Endothelial cell of umbilical vein (primary cell): ENCODE measurements at regions not wholly inside any gene's neighbourhood (a gene's known extent, or its start where the extent isn't known, plus 50 kb on each side); places are given as distances from the start of the nearest gene placed in this dataset.

Experiments used
- BruUV-seq: library from RNA; stranded (reverse); fragments of 400-500 nt; replicated peaks from 2 replicates; lab custom pipeline; 2021; lab: Mats Ljungman, UMichigan
- CTCF ChIA-PET: fragments of 300-600, 350-600 bp; sonication (Branson Sonifier 250); formaldehyde crosslinking; loops from one replicate; lab custom pipeline; 2021; ENCODE audit warnings: antibody characterized with exemption, inconsistent platforms; lab: Charles Lee
- POLR2A ChIA-PET: fragments of 300-600, 350-600 bp; sonication (Branson Sonifier 250); formaldehyde crosslinking; loops from one replicate; lab custom pipeline; 2021; ENCODE audit warnings: antibody characterized with exemption, inconsistent platforms; lab: Charles Lee
- DNase-seq: peaks from one replicate; pipeline ENCODE4 v3.0.0-alpha.2; 2011; ENCODE audit warnings: low read depth, low spot score
- FAIRE-seq: peaks from 2 replicates; lab custom pipeline; 2011; peaks lifted over from hg19 to GRCh38; lab: Jason Lieb, UNC
- H2AFZ ChIP-seq: 2 replicates; pipeline ENCODE4 v1.6.0; 2012; ENCODE audit warnings: low read depth, low read length, control low read depth, inconsistent platforms
- H3K27ac ChIP-seq: 2 replicates; pipeline ENCODE4 v1.5.1; 2011; ENCODE audit warnings: low read depth, mild to moderate bottlenecking, control low read depth, low read length, moderate library complexity; ENCODE audit not compliant: insufficient read depth
- H3K27me3 ChIP-seq, 2 experiments: 2 replicates each; pipeline versions ENCODE4 v1.6.0 to v1.6.1; 2011; ENCODE audit warnings: low read length in 2 of 2, mixed read lengths in 1 of 2; ENCODE audit not compliant: control insufficient read depth in 2 of 2, insufficient read depth in 2 of 2
- H3K36me3 ChIP-seq, 2 experiments: 2 replicates in 1 of 2; 3 replicates in 1 of 2; pipeline ENCODE4 v1.5.1; 2011; ENCODE audit warnings: low read length in 2 of 2, mild to moderate bottlenecking in 1 of 2, moderate library complexity in 1 of 2; ENCODE audit not compliant: control insufficient read depth in 2 of 2, insufficient read depth in 2 of 2; ENCODE audit errors: extremely low read depth in 1 of 2
- H3K4me1 ChIP-seq: 3 replicates; pipeline ENCODE4 v1.5.1; 2011; ENCODE audit warnings: mild to moderate bottlenecking, low read length; ENCODE audit not compliant: control insufficient read depth, insufficient read depth; ENCODE audit errors: extremely low read depth
- H3K4me2 ChIP-seq: 2 replicates; pipeline ENCODE4 v1.6.1; 2011; ENCODE audit warnings: low read length, control low read depth, mixed read lengths; ENCODE audit not compliant: insufficient read depth
- H3K4me3 ChIP-seq, 3 experiments: fragments of 200-600 bp in 1 of 3; sonication (generic), shearing (Covaris generic) in 1 of 3; replicated peaks in 1 of 3; 2 replicates each; pipeline ENCODE4 v1.5.1; 2011 to 2016; ENCODE audit warnings: control low read depth in 3 of 3, low read length in 3 of 3, mild to moderate bottlenecking in 2 of 3, inconsistent platforms in 1 of 3, low read depth in 1 of 3, moderate library complexity in 1 of 3; ENCODE audit not compliant: insufficient read depth in 1 of 3
- H3K79me2 ChIP-seq: 2 replicates; pipeline ENCODE4 v1.6.0; 2012; ENCODE audit warnings: low read length, inconsistent platforms; ENCODE audit not compliant: control insufficient read depth, insufficient read depth
- H3K9ac ChIP-seq: replicated peaks from 2 replicates; pipeline ENCODE3; 2011; ENCODE audit warnings: low read length, control low read depth; ENCODE audit not compliant: insufficient read depth; ENCODE audit errors: extremely low read depth
- H3K9me1 ChIP-seq: replicated peaks from 3 replicates; pipeline ENCODE4 v1.6.0; 2011; ENCODE audit warnings: mild to moderate bottlenecking, low read length; ENCODE audit not compliant: control insufficient read depth, insufficient read depth; ENCODE audit errors: extremely low read depth
- H3K9me3 ChIP-seq: replicated peaks from 2 replicates; pipeline ENCODE4 v1.5.1; 2012; ENCODE audit warnings: low read length, inconsistent platforms; ENCODE audit not compliant: control insufficient read depth, insufficient read depth
- H4K20me1 ChIP-seq: replicated peaks from 2 replicates; pipeline ENCODE3; 2011; ENCODE audit warnings: mild to moderate bottlenecking, low read length; ENCODE audit not compliant: control insufficient read depth, insufficient read depth; ENCODE audit errors: extremely low read depth
- CTCF ChIP-seq, 2 donors: IDR thresholded peaks; 1 replicate in 1 of 2; 2 replicates in 1 of 2; pipeline ENCODE4 v1.5.1; 2011; ENCODE audit warnings: low read length in 2 of 2, mild to moderate bottlenecking in 2 of 2, moderate library complexity in 2 of 2, control low read depth in 1 of 2, inconsistent platforms in 1 of 2, low read depth in 1 of 2; ENCODE audit not compliant: insufficient read depth in 1 of 2; ENCODE audit errors: extremely low read depth in 1 of 2
- EZH2 ChIP-seq: IDR thresholded peaks from 2 replicates; pipeline ENCODE4 v1.6.1; 2012; ENCODE audit warnings: borderline replicate concordance, low read depth, mild to moderate bottlenecking, moderate library complexity, low read length, inconsistent platforms; ENCODE audit not compliant: severe bottlenecking
- FOS ChIP-seq: IDR thresholded peaks from 2 replicates; pipeline ENCODE4 v1.6.1; 2011; ENCODE audit warnings: mild to moderate bottlenecking, low read length, moderate library complexity, borderline replicate concordance; ENCODE audit not compliant: insufficient read depth
- GATA2 ChIP-seq: IDR thresholded peaks from 2 replicates; pipeline ENCODE4 v1.7.0; 2011; ENCODE audit warnings: low read depth, mild to moderate bottlenecking, moderate library complexity, mixed read lengths, low read length; ENCODE audit not compliant: insufficient read length, insufficient read depth
- JUN ChIP-seq: IDR thresholded peaks from 2 replicates; pipeline ENCODE4 v1.6.1; 2011; ENCODE audit warnings: borderline replicate concordance, low read depth; ENCODE audit not compliant: insufficient read length, insufficient read depth
- MAX ChIP-seq: IDR thresholded peaks from 2 replicates; pipeline ENCODE4 v1.6.1; 2011; ENCODE audit not compliant: insufficient read depth, insufficient read length
- MYC ChIP-seq: IDR thresholded peaks from one replicate; pipeline ENCODE4 v1.6.1; 2011; ENCODE audit warnings: mild to moderate bottlenecking, low read depth, low read length
- POLR2A ChIP-seq: IDR thresholded peaks from 2 replicates; pipeline ENCODE4 v1.6.1; 2012; ENCODE audit warnings: low read depth, mild to moderate bottlenecking, control low read depth, low read length
- POLR2AphosphoS5 ChIP-seq: IDR thresholded peaks from 2 replicates; pipeline ENCODE4 v1.6.1; 2012; ENCODE audit warnings: low read depth, mild to moderate bottlenecking, control low read depth, low read length, moderate library complexity; ENCODE audit not compliant: insufficient read depth
- dilution Hi-C: fragments of 300-500 bp; cut with MboI; formaldehyde crosslinking; loops from one replicate; pipeline ENCODE4 v1.15.0; 2019; ENCODE audit warnings: low sequenced_read_pairs; ENCODE audit not compliant: extremely low pct_ligation_motif_present
- intact Hi-C: fragments of 100-400 bp; cut with micrococcal nuclease; formaldehyde crosslinking; loops from one replicate; pipeline ENCODE4 v1.10.0; 2022

- Histone ChIP-seq H3K4me3 (no peak overlapping the region), H3K9me3 (peaks cover 3% of the 10 kb centered on the region), H3K4me2 (no peak overlapping the region), H4K20me1 (no peaks in the 10 kb centered on the region), H2AFZ (no peak overlapping the region), H3K36me3 (no peaks in the 10 kb centered on the region), H3K27ac (no peak overlapping the region), H3K27me3 (no peaks in the 10 kb centered on the region), H3K79me2 (no peaks in the 10 kb centered on the region), H3K4me1 (no peaks in the 10 kb centered on the region), H3K9me1 (no peaks in the 10 kb centered on the region), H3K9ac (no peak overlapping the region)
- FAIRE-seq (no peak), DNase-seq (no peak)
- intact Hi-C loops, result no loop called here
- ChIA-PET POLR2A (no interaction called here), CTCF (no interaction called here)
- no TSS peak for BruUV-seq
- dilution Hi-C loops, result no loop called here
- TF ChIP-seq POLR2AphosphoS5, result no peak
- TF ChIP-seq CTCF (IDR thresholded peaks at IDR 0.05; ENCODE audit: extremely low read depth in 1 of 2, insufficient read depth in 1 of 2, low read depth in 1 of 2, low read length in 2 of 2), result no peak
- TF ChIP-seq POLR2A, result no peak
- TF ChIP-seq EZH2, result no peak
- TF ChIP-seq MAX, result no peak
- TF ChIP-seq FOS, result no peak
- no peak for TF ChIP-seq JUN
- TF ChIP-seq GATA2, result no peak
- no peak for TF ChIP-seq MYC
Measured at GRCh38 chr2:2505604-2506003, 174.5 kb upstream of the MYT1L start.
